GM12865 (cell line): ENCODE measurements at regions not wholly inside any gene's neighbourhood (a gene's known extent, or its start where the extent isn't known, plus 50 kb on each side); places are given as distances from the start of the nearest gene placed in this dataset.

Experiments used
- DNase-seq: peaks from one replicate; pipeline ENCODE4 v3.0.0; 2010; ENCODE audit warnings: low read depth
- H3K4me3 ChIP-seq: 2 replicates; pipeline ENCODE4 v1.5.1; 2011; ENCODE audit warnings: mild to moderate bottlenecking, low read depth, low read length, control low read depth
- CTCF ChIP-seq: IDR thresholded peaks from 2 replicates; pipeline ENCODE4 v1.5.1; 2011; ENCODE audit warnings: low read length, control low read depth, low read depth, inconsistent platforms; ENCODE audit not compliant: insufficient read depth; ENCODE audit errors: missing control alignments

GRCh38 chr3:168154089-168154488 is 58.4 kb upstream of the GOLIM4 start:
- TF ChIP-seq CTCF = no peak
- DNase-seq = no peak
- no peak overlapping the region for H3K4me3 ChIP-seq

- H3K4me3 ChIP-seq = no peak overlapping the region
- no peak for DNase-seq
- no peak for TF ChIP-seq CTCF
Observed at GRCh38 chr3:168152149-168152548, 56.4 kb upstream of the GOLIM4 start.
